RPMI8226 (cell line): ENCODE measurements at regions not wholly inside any gene's neighbourhood (a gene's known extent, or its start where the extent isn't known, plus 50 kb on each side); places are given as distances from the start of the nearest gene placed in this dataset.

Experiments
- DNase-seq: peaks from one replicate; pipeline ENCODE4 v3.0.0-alpha.2; 2015

- no peak for DNase-seq
Observed at GRCh38 chr4:89665662-89666061, 171.3 kb downstream of the SNCA start.

- DNase-seq = no peak
Observed at GRCh38 chr4:89664521-89664920, 172.4 kb downstream of the SNCA start.

GRCh38 chr4:89661173-89661899 is 175.6 kb downstream of the SNCA start:
- no peak for DNase-seq

- DNase-seq = no peak
Observed at GRCh38 chr4:89660444-89661172, 176.4 kb downstream of the SNCA start.

- no peak for DNase-seq
Observed at GRCh38 chr4:89658701-89659024, 178.3 kb downstream of the SNCA start.

GRCh38 chr4:89657931-89658700 is 178.8 kb downstream of the SNCA start:
- DNase-seq = no peak

GRCh38 chr4:89653012-89653411 is 183.9 kb downstream of the SNCA start:
- DNase-seq = no peak

GRCh38 chr4:89645482-89645881 is 191.5 kb downstream of the SNCA start:
- no peak for DNase-seq

- no peak for DNase-seq
Observed at GRCh38 chr4:89641367-89641687, 195.6 kb downstream of the SNCA start.

GRCh38 chr4:89640620-89641366 is 196.2 kb downstream of the SNCA start:
- DNase-seq = peak; percentile 36

- DNase-seq = no peak
Observed at GRCh38 chr4:89639395-89639794, 197.6 kb downstream of the SNCA start.

- DNase-seq = no peak
Observed at GRCh38 chr4:89625599-89626293, 211.2 kb downstream of the SNCA start.

- DNase-seq = no peak
Observed at GRCh38 chr4:89619206-89619962, 217.6 kb downstream of the SNCA start.

GRCh38 chr4:89618151-89618550 is 218.8 kb downstream of the SNCA start:
- no peak for DNase-seq

- no peak for DNase-seq
Observed at GRCh38 chr4:89617317-89617716, 219.6 kb downstream of the SNCA start.

GRCh38 chr4:89616382-89616781 is 220.6 kb downstream of the SNCA start:
- no peak for DNase-seq

GRCh38 chr4:89615051-89615450 is 221.9 kb downstream of the SNCA start:
- DNase-seq = no peak

GRCh38 chr4:89614155-89614554 is 222.8 kb downstream of the SNCA start:
- DNase-seq = no peak

GRCh38 chr4:89610236-89610635 is 226.7 kb downstream of the SNCA start:
- no peak for DNase-seq

GRCh38 chr4:89609756-89610155 is 227.2 kb downstream of the SNCA start:
- DNase-seq = no peak

GRCh38 chr4:89604951-89605350 is 232.0 kb downstream of the SNCA start:
- no peak for DNase-seq

- no peak for DNase-seq
Observed at GRCh38 chr4:89599026-89599425, 237.9 kb downstream of the SNCA start.
